Suprapubic skin (tissue), 4 donors: ENCODE measurements at regions not wholly inside any gene's neighbourhood (a gene's known extent, or its start where the extent isn't known, plus 50 kb on each side); places are given as distances from the start of the nearest gene placed in this dataset.

ENCODE experiments used
- DNase-seq, 2 donors: peaks; one replicate each; pipeline ENCODE4 v3.0.0-alpha.2; 2019; ENCODE audit warnings: low spot score in 2 of 2
- H3K27ac ChIP-seq: fragments of 200-600 bp; sonication (generic); one replicate; pipeline ENCODE4 v1.5.1; 2019
- H3K27me3 ChIP-seq: fragments of 200-600 bp; sonication (generic); one replicate; pipeline ENCODE4 v1.5.1; 2019
- H3K36me3 ChIP-seq: fragments of 200-600 bp; sonication (generic); one replicate; pipeline ENCODE4 v1.5.1; 2019
- H3K4me1 ChIP-seq: fragments of 200-600 bp; sonication (generic); one replicate; pipeline ENCODE4 v1.5.1; 2019
- H3K4me3 ChIP-seq: fragments of 200-600 bp; sonication (generic); one replicate; pipeline ENCODE4 v1.5.1; 2019; ENCODE audit warnings: mild to moderate bottlenecking
- H3K9me3 ChIP-seq: fragments of 200-600 bp; sonication (generic); one replicate; pipeline ENCODE4 v1.5.1; 2019
- EP300 ChIP-seq: sonication (generic); formaldehyde crosslinking; IDR thresholded peaks from one replicate; pipeline ENCODE4 v1.6.1; 2017; ENCODE audit warnings: antibody characterized with exemption
- POLR2A ChIP-seq, 2 donors: fragments of 450-650 bp; IDR thresholded peaks; one replicate each; pipeline ENCODE4 v1.6.1; 2017; ENCODE audit warnings: antibody characterized with exemption in 2 of 2, mild to moderate bottlenecking in 2 of 2, moderate library complexity in 2 of 2
- POLR2AphosphoS5 ChIP-seq, 3 donors: sonication (generic); formaldehyde crosslinking; IDR thresholded peaks; one replicate each; pipeline ENCODE4 v1.6.1; 2017; ENCODE audit warnings: antibody characterized with exemption in 3 of 3
- WGBS: methylation state at CpG from one replicate; pipeline ENCODE4 v1.1.5; 2018; 5-methylcytosine and 5-hydroxymethylcytosine counted together
- TF ChIP-seq, protein P1 (sequence below), 2 donors: fragments of 200-600 bp in 1 of 2; fragments of 450-650 bp in 1 of 2; sonication (generic) in 1 of 2; IDR thresholded peaks; one replicate each; pipeline ENCODE4 v1.5.1; 2016 to 2019; ENCODE audit warnings: antibody characterized with exemption in 2 of 2, mild to moderate bottlenecking in 1 of 2, moderate library complexity in 1 of 2

- H3K27ac ChIP-seq: no peak overlapping the region
Measured at GRCh38 chr3:30524357-30525040, 81.9 kb upstream of the TGFBR2 start.

DNA sequence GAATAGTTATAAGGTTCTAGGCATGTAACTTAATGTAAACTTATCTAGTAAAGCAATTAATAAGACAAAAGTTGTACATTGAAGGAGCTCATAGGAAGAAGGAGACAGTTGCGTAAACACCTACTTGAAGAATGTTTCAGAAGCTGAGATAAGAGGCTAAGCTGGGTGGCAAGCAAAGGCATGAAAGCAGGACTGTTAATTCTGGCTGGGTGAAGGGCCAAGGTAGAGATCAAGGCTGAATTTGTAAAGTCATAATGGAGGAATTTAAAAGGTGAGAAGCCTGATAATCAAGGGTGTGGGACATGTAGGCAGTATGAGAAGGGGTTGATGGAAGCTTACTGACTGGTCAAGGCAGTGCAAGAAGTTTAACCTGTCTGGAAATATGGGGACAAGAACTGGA lies 80.4 kb upstream of the TGFBR2 start:
- no peaks in the 10 kb centered on the region for H3K36me3 ChIP-seq
- no peaks in the 10 kb centered on the region for H3K27me3 ChIP-seq
- no peaks in the 10 kb centered on the region for H3K9me3 ChIP-seq
- H3K4me3 ChIP-seq: no peak overlapping the region
- TF ChIP-seq, protein P1, sequence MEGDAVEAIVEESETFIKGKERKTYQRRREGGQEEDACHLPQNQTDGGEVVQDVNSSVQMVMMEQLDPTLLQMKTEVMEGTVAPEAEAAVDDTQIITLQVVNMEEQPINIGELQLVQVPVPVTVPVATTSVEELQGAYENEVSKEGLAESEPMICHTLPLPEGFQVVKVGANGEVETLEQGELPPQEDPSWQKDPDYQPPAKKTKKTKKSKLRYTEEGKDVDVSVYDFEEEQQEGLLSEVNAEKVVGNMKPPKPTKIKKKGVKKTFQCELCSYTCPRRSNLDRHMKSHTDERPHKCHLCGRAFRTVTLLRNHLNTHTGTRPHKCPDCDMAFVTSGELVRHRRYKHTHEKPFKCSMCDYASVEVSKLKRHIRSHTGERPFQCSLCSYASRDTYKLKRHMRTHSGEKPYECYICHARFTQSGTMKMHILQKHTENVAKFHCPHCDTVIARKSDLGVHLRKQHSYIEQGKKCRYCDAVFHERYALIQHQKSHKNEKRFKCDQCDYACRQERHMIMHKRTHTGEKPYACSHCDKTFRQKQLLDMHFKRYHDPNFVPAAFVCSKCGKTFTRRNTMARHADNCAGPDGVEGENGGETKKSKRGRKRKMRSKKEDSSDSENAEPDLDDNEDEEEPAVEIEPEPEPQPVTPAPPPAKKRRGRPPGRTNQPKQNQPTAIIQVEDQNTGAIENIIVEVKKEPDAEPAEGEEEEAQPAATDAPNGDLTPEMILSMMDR (IDR thresholded peaks at IDR 0.05): no peak
- TF ChIP-seq EP300 (no peak), POLR2A (IDR thresholded peaks at IDR 0.05) (no peak), POLR2AphosphoS5 (IDR thresholded peaks at IDR 0.05) (no peak)
- peaks cover 30% of the 10 kb centered on the region for H3K4me1 ChIP-seq
- WGBS: 89% methylated on average over 1 of the region's 1 CpG
- no peak overlapping the region for H3K27ac ChIP-seq
- DNase-seq: no peak

More at GRCh38 chr3:30524357-30525040, 81.9 kb upstream of the TGFBR2 start:
- H3K27me3 ChIP-seq: no peaks in the 10 kb centered on the region
- DNase-seq: no peak
- WGBS: 50% methylated on average over 4 of the region's 4 CpGs
- H3K9me3 ChIP-seq: no peaks in the 10 kb centered on the region
- peaks cover 33% of the 10 kb centered on the region for H3K4me1 ChIP-seq
- H3K36me3 ChIP-seq: no peaks in the 10 kb centered on the region
- H3K4me3 ChIP-seq: no peak overlapping the region
- no peak for TF ChIP-seq POLR2A (IDR thresholded peaks at IDR 0.05)
- TF ChIP-seq POLR2AphosphoS5 (IDR thresholded peaks at IDR 0.05): no peak
- TF ChIP-seq, protein P1 (IDR thresholded peaks at IDR 0.05): no peak
- TF ChIP-seq EP300: no peak

DNA sequence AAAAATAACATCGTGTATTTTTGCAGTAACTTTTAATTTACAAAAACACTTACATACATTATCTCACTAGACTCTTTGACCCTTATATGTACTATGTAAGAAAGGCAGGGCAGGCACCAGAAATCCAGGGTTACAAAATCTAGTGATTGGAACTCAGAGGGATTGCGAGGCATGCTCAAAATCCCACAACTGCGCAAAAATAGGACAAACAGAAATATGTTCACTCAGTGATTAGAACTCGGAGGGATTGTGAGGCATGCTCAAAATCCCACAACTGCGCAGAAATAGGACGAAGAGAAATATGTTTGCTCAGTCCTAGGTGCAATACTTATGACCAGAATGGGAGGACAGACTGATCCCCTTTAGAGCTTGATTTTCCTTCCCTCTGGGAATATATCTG lies 79.2 kb upstream of the TGFBR2 start:
- no peaks in the 10 kb centered on the region for H3K27me3 ChIP-seq
- H3K4me3 ChIP-seq: no peak overlapping the region
- no peak for TF ChIP-seq POLR2AphosphoS5 (IDR thresholded peaks at IDR 0.05)
- TF ChIP-seq, protein P1 (IDR thresholded peaks at IDR 0.05): no peak
- TF ChIP-seq EP300: no peak
- no peak for TF ChIP-seq POLR2A (IDR thresholded peaks at IDR 0.05)
- WGBS: 96% methylated on average over 6 of the region's 6 CpGs
- H3K9me3 ChIP-seq: no peaks in the 10 kb centered on the region
- no peaks in the 10 kb centered on the region for H3K36me3 ChIP-seq
- no peak overlapping the region for H3K27ac ChIP-seq
- no peak for DNase-seq
- H3K4me1 ChIP-seq: peaks cover 26% of the 10 kb centered on the region

DNA sequence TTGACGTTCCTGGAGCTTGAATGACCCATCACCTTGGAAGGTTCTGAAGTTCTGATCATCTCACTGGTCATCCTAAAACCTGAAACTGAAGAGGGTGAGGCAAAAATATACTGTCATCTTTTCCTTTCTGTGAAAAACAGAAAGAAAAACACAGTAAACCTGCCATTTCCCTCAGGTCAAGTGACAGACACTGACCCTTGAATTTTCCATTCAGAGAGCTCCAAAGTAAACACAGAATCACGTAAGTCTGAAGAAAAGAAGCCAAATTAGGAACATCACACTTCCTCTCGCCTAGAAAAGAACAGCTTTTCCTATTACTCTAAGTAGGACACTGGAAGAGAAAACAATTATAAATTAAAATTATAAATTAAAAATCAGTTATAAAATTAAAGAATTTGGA lies 78.7 kb upstream of the TGFBR2 start:
- no peak for TF ChIP-seq POLR2AphosphoS5 (IDR thresholded peaks at IDR 0.05)
- no peak for TF ChIP-seq POLR2A (IDR thresholded peaks at IDR 0.05)
- TF ChIP-seq EP300: no peak
- no peak for DNase-seq
- WGBS: 77% methylated on average over 3 of the region's 3 CpGs

DNA sequence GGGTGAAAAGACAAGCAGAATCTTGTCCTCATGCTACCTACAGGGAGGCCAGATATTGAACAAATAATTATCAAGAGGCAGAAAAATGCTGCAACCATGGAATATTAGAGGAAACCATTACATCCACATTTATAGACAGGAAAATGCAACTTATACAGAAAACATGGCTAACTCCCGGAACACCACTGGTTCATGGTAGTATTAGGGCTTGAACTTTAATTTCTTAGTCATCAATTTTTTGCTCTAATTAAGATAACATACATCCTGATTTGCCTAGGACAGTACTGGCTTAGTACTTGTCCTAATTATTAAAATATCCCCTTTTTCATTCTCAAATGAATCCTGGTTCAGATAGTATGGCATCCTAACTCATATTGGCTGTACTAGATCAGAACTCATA lies 76.3 kb upstream of the TGFBR2 start:
- WGBS: 92% methylated on average over 1 of the region's 1 CpG
- DNase-seq: no peak
- Histone ChIP-seq H3K4me3 (no peak overlapping the region), H3K4me1 (peaks cover 10% of the 10 kb centered on the region), H3K36me3 (no peaks in the 10 kb centered on the region), H3K27me3 (no peaks in the 10 kb centered on the region), H3K9me3 (no peaks in the 10 kb centered on the region), H3K27ac (no peak overlapping the region)
- no peak for TF ChIP-seq POLR2AphosphoS5 (IDR thresholded peaks at IDR 0.05)
- no peak for TF ChIP-seq POLR2A (IDR thresholded peaks at IDR 0.05)
- TF ChIP-seq, protein P1 (IDR thresholded peaks at IDR 0.05): no peak
- TF ChIP-seq EP300: no peak

More for the DNA sequence above, 78.7 kb upstream of the TGFBR2 start:
- Histone ChIP-seq H3K4me1 (peaks cover 25% of the 10 kb centered on the region), H3K36me3 (no peaks in the 10 kb centered on the region), H3K27me3 (no peaks in the 10 kb centered on the region), H3K9me3 (no peaks in the 10 kb centered on the region), H3K4me3 (no peak overlapping the region), H3K27ac (no peak overlapping the region)
